ENCODE measurements at regions not wholly inside any gene's neighbourhood (a gene's known extent, or its start where the extent isn't known, plus 50 kb on each side); places are given as distances from the start of the nearest gene placed in this dataset.

GRCh38 chr10:44176311-44176710, 208.6 kb downstream of the CXCL12 start:
- no peaks in the 10 kb centered on the region for H3K4me1 ChIP-seq (ENCODE audit: low read length)
- no peak for TF ChIP-seq CTCF (IDR thresholded peaks at IDR 0.05; ENCODE audit: low read depth, low read length)
- no peak for TF ChIP-seq EZH2phosphoT487 (IDR thresholded peaks at IDR 0.05; ENCODE audit: low read depth)
- H3K27ac ChIP-seq (ENCODE audit: low read length): no peak overlapping the region
- H2AFZ ChIP-seq (ENCODE audit: low read depth, low read length): no peak overlapping the region
- H3K4me2 ChIP-seq (ENCODE audit: low read length): no peak overlapping the region
- no peaks in the 10 kb centered on the region for H3K27me3 ChIP-seq (ENCODE audit: low read depth, low read length)
- H3K9me3 ChIP-seq (ENCODE audit: insufficient read depth, low read length): no peaks in the 10 kb centered on the region
- H3K9ac ChIP-seq (ENCODE audit: low read length): no peak overlapping the region
- H3K4me3 ChIP-seq (ENCODE audit: low read length): no peak overlapping the region
- no peaks in the 10 kb centered on the region for H3K79me2 ChIP-seq (ENCODE audit: low read length)
- H4K20me1 ChIP-seq (ENCODE audit: insufficient read depth, low read length): no peaks in the 10 kb centered on the region
- H3K36me3 ChIP-seq (replicated peaks; ENCODE audit: low read depth, low read length): no peaks in the 10 kb centered on the region

- H3K79me2 ChIP-seq (ENCODE audit: low read length): no peaks in the 10 kb centered on the region
- H4K20me1 ChIP-seq (ENCODE audit: insufficient read depth, low read length): no peaks in the 10 kb centered on the region
- H2AFZ ChIP-seq (ENCODE audit: low read depth, low read length): no peak overlapping the region
- peaks cover 10% of the 10 kb centered on the region for H3K4me1 ChIP-seq (ENCODE audit: low read length)
- H3K9ac ChIP-seq (ENCODE audit: low read length): no peak overlapping the region
- H3K4me2 ChIP-seq (ENCODE audit: low read length): no peak overlapping the region
- no peak overlapping the region for H3K27ac ChIP-seq (ENCODE audit: low read length)
- no peak overlapping the region for H3K4me3 ChIP-seq (ENCODE audit: low read length)
- no peaks in the 10 kb centered on the region for H3K36me3 ChIP-seq (replicated peaks; ENCODE audit: low read depth, low read length)
- H3K9me3 ChIP-seq (ENCODE audit: insufficient read depth, low read length): no peaks in the 10 kb centered on the region
- TF ChIP-seq EZH2phosphoT487 (IDR thresholded peaks at IDR 0.05; ENCODE audit: low read depth): no peak
- no peak for TF ChIP-seq CTCF (IDR thresholded peaks at IDR 0.05; ENCODE audit: low read depth, low read length)
- no peaks in the 10 kb centered on the region for H3K27me3 ChIP-seq (ENCODE audit: low read depth, low read length)
These were observed 211.3 kb downstream of the CXCL12 start for GRCh38 chr10:44173608-44173894.

GRCh38 chr10:44172883-44173607, 211.9 kb downstream of the CXCL12 start:
- Histone ChIP-seq H4K20me1 (ENCODE audit: insufficient read depth, low read length) (no peaks in the 10 kb centered on the region), H3K4me2 (ENCODE audit: low read length) (no peak overlapping the region), H2AFZ (ENCODE audit: low read depth, low read length) (no peak overlapping the region), H3K9me3 (ENCODE audit: insufficient read depth, low read length) (no peaks in the 10 kb centered on the region), H3K36me3 (replicated peaks; ENCODE audit: low read depth, low read length) (no peaks in the 10 kb centered on the region), H3K9ac (ENCODE audit: low read length) (no peak overlapping the region), H3K27ac (ENCODE audit: low read length) (no peak overlapping the region), H3K4me3 (ENCODE audit: low read length) (no peak overlapping the region), H3K4me1 (ENCODE audit: low read length) (peaks cover 10% of the 10 kb centered on the region), H3K27me3 (ENCODE audit: low read depth, low read length) (no peaks in the 10 kb centered on the region), H3K79me2 (ENCODE audit: low read length) (no peaks in the 10 kb centered on the region)
- TF ChIP-seq EZH2phosphoT487 (IDR thresholded peaks at IDR 0.05; ENCODE audit: low read depth): no peak
- no peak for TF ChIP-seq CTCF (IDR thresholded peaks at IDR 0.05; ENCODE audit: low read depth, low read length)

GRCh38 chr10:44171765-44172164, 213.1 kb downstream of the CXCL12 start:
- Histone ChIP-seq H3K9me3 (ENCODE audit: insufficient read depth, low read length) (no peaks in the 10 kb centered on the region), H3K27me3 (ENCODE audit: low read depth, low read length) (no peaks in the 10 kb centered on the region), H2AFZ (ENCODE audit: low read depth, low read length) (no peak overlapping the region), H3K79me2 (ENCODE audit: low read length) (no peaks in the 10 kb centered on the region), H3K4me3 (ENCODE audit: low read length) (no peak overlapping the region), H3K9ac (ENCODE audit: low read length) (no peak overlapping the region), H3K27ac (ENCODE audit: low read length) (no peak overlapping the region), H3K4me1 (ENCODE audit: low read length) (peaks cover 10% of the 10 kb centered on the region), H4K20me1 (ENCODE audit: insufficient read depth, low read length) (no peaks in the 10 kb centered on the region), H3K4me2 (ENCODE audit: low read length) (no peak overlapping the region), H3K36me3 (replicated peaks; ENCODE audit: low read depth, low read length) (no peaks in the 10 kb centered on the region)
- TF ChIP-seq CTCF (IDR thresholded peaks at IDR 0.05; ENCODE audit: low read depth, low read length) (no peak), EZH2phosphoT487 (IDR thresholded peaks at IDR 0.05; ENCODE audit: low read depth) (no peak)
